Islet of Langerhans (tissue), 1 donor: ENCODE measurements at regions not wholly inside any gene's neighbourhood (a gene's known extent, or its start where the extent isn't known, plus 50 kb on each side); places are given as distances from the start of the nearest gene placed in this dataset.

ENCODE experiments used
- FAIRE-seq: peaks from one replicate; lab custom pipeline; 2011; peaks lifted over from hg19 to GRCh38; lab: Jason Lieb, UNC

GRCh38 chr2:153812632-153813031 lies 59.1 kb upstream of the GALNT13 start:
- no peak for FAIRE-seq

- no peak for FAIRE-seq
Observed at GRCh38 chr2:153818242-153818641, 53.5 kb upstream of the GALNT13 start.

- FAIRE-seq, result no peak
Observed at GRCh38 chr2:153819074-153819473, 52.6 kb upstream of the GALNT13 start.

GRCh38 chr2:153819501-153819900 lies 52.2 kb upstream of the GALNT13 start:
- FAIRE-seq, result no peak
